GM10248 (cell line): ENCODE measurements at regions not wholly inside any gene's neighbourhood (a gene's known extent, or its start where the extent isn't known, plus 50 kb on each side); places are given as distances from the start of the nearest gene placed in this dataset.

Experiments used
- CTCF ChIA-PET: fragments of 300-600 bp; sonication (Branson Sonifier 250); formaldehyde crosslinking; extraction: SDS; loops from one replicate; lab custom pipeline; 2021; ENCODE audit warnings: antibody characterized with exemption; lab: Yijun Ruan, JAX
- POLR2A ChIA-PET: fragments of 350-650 bp; sonication (Branson Sonifier 250); formaldehyde crosslinking; extraction: SDS; loops from one replicate; lab custom pipeline; 2020; ENCODE audit warnings: antibody characterized with exemption; lab: Yijun Ruan, JAX
- DNase-seq: peaks from one replicate; pipeline ENCODE4 v3.0.0; 2012; ENCODE audit errors: extremely low spot score
- TF ChIP-seq, protein P1 (sequence below): IDR thresholded peaks from 2 replicates; pipeline ENCODE4 v1.5.1; 2012; ENCODE audit warnings: mild to moderate bottlenecking, low read depth; ENCODE audit errors: extremely low read depth, missing control alignments, control extremely low read depth

- TF ChIP-seq, protein P1, sequence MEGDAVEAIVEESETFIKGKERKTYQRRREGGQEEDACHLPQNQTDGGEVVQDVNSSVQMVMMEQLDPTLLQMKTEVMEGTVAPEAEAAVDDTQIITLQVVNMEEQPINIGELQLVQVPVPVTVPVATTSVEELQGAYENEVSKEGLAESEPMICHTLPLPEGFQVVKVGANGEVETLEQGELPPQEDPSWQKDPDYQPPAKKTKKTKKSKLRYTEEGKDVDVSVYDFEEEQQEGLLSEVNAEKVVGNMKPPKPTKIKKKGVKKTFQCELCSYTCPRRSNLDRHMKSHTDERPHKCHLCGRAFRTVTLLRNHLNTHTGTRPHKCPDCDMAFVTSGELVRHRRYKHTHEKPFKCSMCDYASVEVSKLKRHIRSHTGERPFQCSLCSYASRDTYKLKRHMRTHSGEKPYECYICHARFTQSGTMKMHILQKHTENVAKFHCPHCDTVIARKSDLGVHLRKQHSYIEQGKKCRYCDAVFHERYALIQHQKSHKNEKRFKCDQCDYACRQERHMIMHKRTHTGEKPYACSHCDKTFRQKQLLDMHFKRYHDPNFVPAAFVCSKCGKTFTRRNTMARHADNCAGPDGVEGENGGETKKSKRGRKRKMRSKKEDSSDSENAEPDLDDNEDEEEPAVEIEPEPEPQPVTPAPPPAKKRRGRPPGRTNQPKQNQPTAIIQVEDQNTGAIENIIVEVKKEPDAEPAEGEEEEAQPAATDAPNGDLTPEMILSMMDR = no peak
- ChIA-PET POLR2A (no interaction called here), CTCF (interaction anchor here (1.1 kb wide), 1 partner anchor 9 kb away, joined by 3 read pairs; no protein-coding TSS in a partner anchor)
- DNase-seq = no peak
Observed at GRCh38 chr10:130567436-130567835, 431.2 kb downstream of the GLRX3 start.

DNA sequence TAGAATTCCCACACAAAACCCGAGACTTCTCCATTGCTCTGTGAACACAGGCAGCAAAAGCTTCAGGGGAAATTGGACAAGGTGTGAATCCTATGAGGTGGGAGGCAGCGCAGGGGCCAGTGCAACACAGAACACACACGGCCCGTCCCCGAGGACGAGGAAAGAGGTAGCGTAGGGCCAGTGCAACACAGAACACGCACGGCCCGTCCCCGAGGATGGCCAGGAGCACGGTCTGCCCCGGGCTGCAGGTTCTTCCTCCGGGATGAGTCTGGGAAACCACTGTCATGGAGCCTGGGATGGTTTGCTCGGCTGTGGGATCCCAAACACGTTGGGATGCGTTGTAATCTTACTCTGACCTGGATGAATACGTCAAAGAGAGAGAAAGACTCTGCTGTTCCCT is 432.1 kb downstream of the GLRX3 start:
- POLR2A ChIA-PET = no interaction called here
- CTCF ChIA-PET = interaction anchor here (1.1 kb wide), 1 partner anchor 10 kb away, joined by 3 read pairs; no protein-coding TSS in a partner anchor
- no peak for DNase-seq
- TF ChIP-seq, protein P1 = no peak

DNA sequence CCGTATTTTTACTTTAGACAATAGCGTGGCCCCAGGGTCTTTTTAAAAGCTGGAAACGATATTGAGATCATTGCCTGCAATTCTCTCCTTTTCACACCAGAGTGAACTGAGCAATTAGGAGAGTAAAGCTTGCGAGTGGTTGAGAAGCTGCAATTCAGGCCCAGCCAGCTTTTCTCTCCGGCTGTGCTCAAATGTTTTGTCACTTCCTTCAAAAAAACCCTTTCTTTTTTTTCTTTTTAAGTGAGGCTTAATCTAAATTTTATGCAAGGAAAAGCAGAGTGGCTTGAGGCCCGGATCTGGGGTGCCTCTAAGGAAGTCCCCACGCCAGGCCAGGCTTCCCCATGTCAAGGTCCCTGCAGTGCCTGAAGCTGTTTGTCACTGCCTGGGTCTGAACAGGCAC is 433.9 kb downstream of the GLRX3 start:
- DNase-seq = no peak
- ChIA-PET CTCF (no interaction called here), POLR2A (no interaction called here)
- TF ChIP-seq, protein P1 = no peak

- ChIA-PET CTCF (interaction anchor here (1.3 kb wide), 1 partner anchor 8 kb away, joined by 3 read pairs; no protein-coding TSS in a partner anchor), POLR2A (no interaction called here)
- DNase-seq = no peak
- TF ChIP-seq, protein P1 = no peak
Observed at GRCh38 chr10:130571674-130572073, 435.5 kb downstream of the GLRX3 start.

- TF ChIP-seq, protein P1 = no peak
- CTCF ChIA-PET = no interaction called here
- POLR2A ChIA-PET = no interaction called here
Observed at GRCh38 chr10:130573446-130573845, 437.3 kb downstream of the GLRX3 start.

GRCh38 chr10:130575756-130576285 is 439.6 kb downstream of the GLRX3 start:
- no peak for DNase-seq
- CTCF ChIA-PET = no interaction called here
- TF ChIP-seq, protein P1 = no peak
- POLR2A ChIA-PET = no interaction called here

More at GRCh38 chr10:130573446-130573845, 437.3 kb downstream of the GLRX3 start:
- no peak for DNase-seq
